ENCODE measurements at regions not wholly inside any gene's neighbourhood (a gene's known extent, or its start where the extent isn't known, plus 50 kb on each side); places are given as distances from the start of the nearest gene placed in this dataset.
"Not testable (repeated sequence)": the region's sequence is repeated elsewhere in the genome, so short reads cannot be mapped to it uniquely, and the experiment has no call there.

- H3K27me3 ChIP-seq (ENCODE audit: control insufficient read depth, insufficient read depth, low read length), result no peaks in the 10 kb centered on the region
- TF ChIP-seq CTCF (IDR thresholded peaks at IDR 0.05; ENCODE audit: insufficient read depth, low read length, severe bottlenecking), result no peak
- no peak overlapping the region for H3K4me3 ChIP-seq (ENCODE audit: low read depth, low read length)
- H3K36me3 ChIP-seq (ENCODE audit: control insufficient read depth, insufficient read depth, low read length), result no peaks in the 10 kb centered on the region
- FAIRE-seq (no peak), DNase-seq (ENCODE audit: low read depth) (no peak)
Measured at GRCh38 chr11:37142591-37142990, 544.6 kb upstream of the RAG2 start.

DNA sequence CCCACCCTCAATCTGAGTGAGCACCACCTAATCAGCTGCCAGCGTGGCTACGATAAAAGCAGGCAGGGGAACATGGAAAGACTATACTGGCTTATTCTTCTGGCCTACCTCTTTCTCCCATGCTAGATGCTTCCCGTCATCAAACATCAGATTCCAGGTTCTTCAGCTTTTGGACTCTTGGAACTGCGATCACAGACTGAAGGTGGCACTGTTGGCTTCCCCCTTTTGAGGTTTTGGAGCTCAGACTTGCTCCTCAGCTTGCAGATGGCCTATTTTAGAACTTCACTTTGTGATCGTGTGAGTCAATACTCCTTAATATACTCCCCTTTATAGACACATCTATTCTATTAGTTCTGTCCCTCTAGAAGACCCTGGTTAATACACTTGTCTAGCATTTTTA, 543.7 kb upstream of the RAG2 start:
- FAIRE-seq (no peak), DNase-seq (ENCODE audit: low read depth) (no peak)

GRCh38 chr11:37135606-37136005, 537.6 kb upstream of the RAG2 start:
- DNase-seq (ENCODE audit: low read depth); H3K36me3 ChIP-seq (ENCODE audit: control insufficient read depth, insufficient read depth, low read length); FAIRE-seq; H3K4me3 ChIP-seq (ENCODE audit: low read depth, low read length); H3K27me3 ChIP-seq (ENCODE audit: control insufficient read depth, insufficient read depth, low read length): not testable (repeated sequence)

More for the DNA sequence above, 543.7 kb upstream of the RAG2 start:
- Histone ChIP-seq H3K4me3 (ENCODE audit: low read depth, low read length) (no peak overlapping the region), H3K36me3 (ENCODE audit: control insufficient read depth, insufficient read depth, low read length) (no peaks in the 10 kb centered on the region), H3K27me3 (ENCODE audit: control insufficient read depth, insufficient read depth, low read length) (no peaks in the 10 kb centered on the region)
- TF ChIP-seq CTCF (IDR thresholded peaks at IDR 0.05; ENCODE audit: insufficient read depth, low read length, severe bottlenecking), result no peak

DNA sequence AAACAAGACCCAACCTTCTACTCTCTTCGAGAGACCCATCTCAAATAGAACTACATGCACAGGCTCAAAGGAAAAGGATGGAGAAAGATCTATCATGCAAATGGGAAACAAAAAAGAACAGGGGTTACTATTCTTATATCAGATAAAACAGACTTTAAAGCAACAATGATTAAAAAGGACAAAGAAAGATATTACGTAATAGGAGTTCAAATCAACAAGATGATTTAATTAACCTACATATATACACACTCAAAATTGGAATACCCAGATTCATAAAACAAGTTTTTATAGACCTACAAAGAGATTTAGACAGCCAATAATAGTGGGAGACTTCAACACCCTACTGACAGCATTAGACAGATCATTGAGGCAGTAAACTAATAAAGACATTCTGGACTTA, 536.6 kb upstream of the RAG2 start:
- Histone ChIP-seq H3K36me3 (ENCODE audit: control insufficient read depth, insufficient read depth, low read length) (no peaks in the 10 kb centered on the region), H3K4me3 (ENCODE audit: low read depth, low read length) (no peak overlapping the region), H3K27me3 (ENCODE audit: control insufficient read depth, insufficient read depth, low read length) (no peaks in the 10 kb centered on the region)
- TF ChIP-seq CTCF (IDR thresholded peaks at IDR 0.05; ENCODE audit: insufficient read depth, low read length, severe bottlenecking), result no peak
- no peak for DNase-seq (ENCODE audit: low read depth)
- no peak for FAIRE-seq

DNA sequence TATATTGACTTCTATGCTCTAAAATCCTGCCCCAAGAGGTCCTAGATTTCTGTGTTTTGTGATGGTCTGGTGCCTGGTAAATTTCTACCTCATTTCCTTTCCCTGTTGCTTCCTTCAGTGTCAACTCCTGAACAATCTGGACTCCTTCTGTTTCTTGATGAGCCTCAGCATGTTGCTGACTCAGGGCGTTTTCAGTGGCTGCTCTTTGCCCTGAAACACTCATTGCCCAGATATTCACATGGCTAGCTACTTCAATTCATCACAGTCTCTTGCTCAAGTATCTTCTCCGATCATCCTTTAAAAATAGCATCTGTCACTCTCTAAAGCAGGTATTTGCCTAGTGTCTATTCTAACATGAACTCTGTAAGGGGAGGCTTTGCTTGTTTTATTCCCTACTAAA, 526.3 kb upstream of the RAG2 start:
- H3K36me3 ChIP-seq (ENCODE audit: control insufficient read depth, insufficient read depth, low read length), result no peaks in the 10 kb centered on the region
- FAIRE-seq (no peak), DNase-seq (ENCODE audit: low read depth) (peak; percentile 8)
- H3K4me3 ChIP-seq (ENCODE audit: low read depth, low read length), result no peak overlapping the region
- no peak for TF ChIP-seq CTCF (IDR thresholded peaks at IDR 0.05; ENCODE audit: insufficient read depth, low read length, severe bottlenecking)
- H3K27me3 ChIP-seq (ENCODE audit: control insufficient read depth, insufficient read depth, low read length), result no peaks in the 10 kb centered on the region

DNA sequence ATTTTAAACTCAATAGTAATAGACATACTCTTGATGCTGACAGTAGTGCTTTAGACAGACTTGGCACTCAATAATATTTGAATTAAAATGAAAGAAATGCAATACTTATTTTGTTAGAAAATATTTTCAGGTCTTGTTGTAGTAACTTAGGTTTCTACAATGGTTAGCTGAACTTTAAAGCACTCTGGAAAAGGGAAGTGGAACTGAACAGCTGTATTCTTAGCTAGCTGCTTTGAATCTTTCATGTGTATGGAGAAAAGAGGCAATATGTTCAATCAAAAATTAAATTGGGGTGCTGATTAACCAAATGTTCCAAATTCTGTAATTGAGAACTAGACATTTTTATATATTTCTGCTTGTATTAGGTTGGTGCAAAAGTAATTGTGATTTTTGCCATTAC, 517.9 kb upstream of the RAG2 start:
- no peak for FAIRE-seq
- no peak for TF ChIP-seq CTCF (IDR thresholded peaks at IDR 0.05; ENCODE audit: insufficient read depth, low read length, severe bottlenecking)
- DNase-seq (ENCODE audit: low read depth), result no peak
- Histone ChIP-seq H3K36me3 (ENCODE audit: control insufficient read depth, insufficient read depth, low read length) (no peaks in the 10 kb centered on the region), H3K27me3 (ENCODE audit: control insufficient read depth, insufficient read depth, low read length) (no peaks in the 10 kb centered on the region), H3K4me3 (ENCODE audit: low read depth, low read length) (no peak overlapping the region)

Data from bronchial epithelial cell (primary cell).